Panc1 (cell line): ENCODE measurements at regions not wholly inside any gene's neighbourhood (a gene's known extent, or its start where the extent isn't known, plus 50 kb on each side); places are given as distances from the start of the nearest gene placed in this dataset.

Experiments used
- ATAC-seq: fragments of 200-7000 bp; cut with Tn5 transposase; 2 replicates; pipeline ENCODE4 v1.9.1; 2020; ENCODE audit warnings: mild to moderate bottlenecking, moderate library complexity
- BruUV-seq: library from RNA; stranded (reverse); fragments of 400-500 nt; replicated peaks from 2 replicates; lab custom pipeline; 2021; lab: Mats Ljungman, UMichigan
- CTCF ChIA-PET: fragments of 300-600 bp; sonication (Branson Sonifier 250); formaldehyde crosslinking; loops from one replicate; lab custom pipeline; 2022; ENCODE audit warnings: antibody characterized with exemption; lab: Charles Lee
- POLR2A ChIA-PET: fragments of 300-600 bp; sonication (Branson Sonifier 250); formaldehyde crosslinking; loops from one replicate; lab custom pipeline; 2022; ENCODE audit warnings: antibody characterized with exemption; lab: Charles Lee
- DNase-seq: peaks from one replicate; pipeline ENCODE4 v3.0.0-alpha.2; 2010; ENCODE audit warnings: low read depth, low spot score
- H3K27ac ChIP-seq: 2 replicates; pipeline ENCODE4 v1.5.1; 2011; ENCODE audit warnings: mild to moderate bottlenecking, low read length, inconsistent platforms
- H3K27me3 ChIP-seq: fragments of 200-500 bp; sonication (Bioruptor generic); 2 replicates; pipeline ENCODE4 v1.6.0; 2014; ENCODE audit warnings: low read length, inconsistent platforms; ENCODE audit not compliant: control insufficient read depth, insufficient read depth
- H3K36me3 ChIP-seq: fragments of 200-500 bp; sonication (Bioruptor generic); 2 replicates; pipeline ENCODE4 v1.5.1; 2014; ENCODE audit warnings: inconsistent platforms, mild to moderate bottlenecking, low read length, moderate library complexity; ENCODE audit not compliant: control insufficient read depth, insufficient read depth
- H3K4me1 ChIP-seq: 2 replicates; pipeline ENCODE4 v1.5.1; 2011; ENCODE audit warnings: inconsistent platforms, mild to moderate bottlenecking, low read length, moderate library complexity; ENCODE audit not compliant: control insufficient read depth, insufficient read depth
- H3K4me3 ChIP-seq, 2 experiments: 2 replicates each; pipeline ENCODE4 v1.5.1; 2011 to 2012; ENCODE audit warnings: low read depth in 2 of 2, low read length in 2 of 2, mild to moderate bottlenecking in 2 of 2, inconsistent platforms in 1 of 2, moderate library complexity in 1 of 2
- H3K9me3 ChIP-seq: fragments of 200-500 bp; sonication (Bioruptor generic); 2 replicates; pipeline ENCODE4 v1.5.1; 2014; ENCODE audit warnings: low read depth, mild to moderate bottlenecking, inconsistent platforms, low read length, moderate library complexity; ENCODE audit not compliant: control insufficient read depth, insufficient read depth
- POLR2AphosphoS5 ChIP-seq: IDR thresholded peaks from 2 replicates; pipeline ENCODE4 v1.6.1; 2012; ENCODE audit warnings: mild to moderate bottlenecking, low read depth, low read length, moderate library complexity
- SIN3A ChIP-seq: IDR thresholded peaks from 2 replicates; pipeline ENCODE4 v1.6.1; 2012; ENCODE audit warnings: low read depth, mild to moderate bottlenecking, low read length, moderate library complexity, borderline replicate concordance; ENCODE audit not compliant: insufficient read depth
- TCF7L2 ChIP-seq: IDR thresholded peaks from 2 replicates; pipeline ENCODE4 v1.6.1; 2011; ENCODE audit warnings: mild to moderate bottlenecking, low read depth, low read length, inconsistent platforms
- in situ Hi-C: cut with HindIII; loops from 2 replicates; pipeline ENCODE4 v1.10.0; 2016; ENCODE audit warnings: low sequenced_read_pairs, low pct_unique_long_range_greater_than_20kb
- intact Hi-C: fragments of 100-400 bp; cut with micrococcal nuclease; formaldehyde crosslinking; loops from one replicate; pipeline ENCODE4 v1.10.0; 2022; ENCODE audit not compliant: unreplicated experiment
- TF ChIP-seq, protein P1 (sequence below), 2 experiments: IDR thresholded peaks; 2 replicates each; pipeline ENCODE4 v1.6.1; 2011 to 2012; ENCODE audit warnings: low read depth in 2 of 2, control low read depth in 1 of 2, low read length in 1 of 2, mild to moderate bottlenecking in 1 of 2, moderate library complexity in 1 of 2; ENCODE audit not compliant: insufficient read depth in 1 of 2
- TF ChIP-seq, protein P2 (sequence below): fragments of 450-650 bp; IDR thresholded peaks from 2 replicates; pipeline ENCODE4 v1.5.1; 2017; ENCODE audit warnings: mild to moderate bottlenecking

DNA sequence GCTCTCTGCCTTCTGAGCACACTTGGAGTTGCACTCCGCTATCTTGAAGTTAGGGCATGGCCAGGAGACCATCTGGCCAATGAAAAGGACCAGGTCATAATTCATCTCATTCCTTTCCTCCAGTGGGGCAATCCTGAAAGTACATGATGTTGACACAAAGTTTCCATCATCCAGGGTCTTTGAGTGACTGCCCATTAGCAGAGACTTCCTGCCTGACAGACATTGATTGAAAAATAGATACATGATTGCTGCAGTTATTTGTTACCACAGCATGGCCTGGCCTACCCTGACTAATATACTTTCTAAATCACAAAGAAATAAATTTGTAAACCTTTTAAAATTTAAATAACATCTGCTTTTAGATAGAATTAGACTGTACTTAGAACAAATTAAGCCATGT, 50.0 kb upstream of the SCG2 start:
- TF ChIP-seq, protein P1, sequence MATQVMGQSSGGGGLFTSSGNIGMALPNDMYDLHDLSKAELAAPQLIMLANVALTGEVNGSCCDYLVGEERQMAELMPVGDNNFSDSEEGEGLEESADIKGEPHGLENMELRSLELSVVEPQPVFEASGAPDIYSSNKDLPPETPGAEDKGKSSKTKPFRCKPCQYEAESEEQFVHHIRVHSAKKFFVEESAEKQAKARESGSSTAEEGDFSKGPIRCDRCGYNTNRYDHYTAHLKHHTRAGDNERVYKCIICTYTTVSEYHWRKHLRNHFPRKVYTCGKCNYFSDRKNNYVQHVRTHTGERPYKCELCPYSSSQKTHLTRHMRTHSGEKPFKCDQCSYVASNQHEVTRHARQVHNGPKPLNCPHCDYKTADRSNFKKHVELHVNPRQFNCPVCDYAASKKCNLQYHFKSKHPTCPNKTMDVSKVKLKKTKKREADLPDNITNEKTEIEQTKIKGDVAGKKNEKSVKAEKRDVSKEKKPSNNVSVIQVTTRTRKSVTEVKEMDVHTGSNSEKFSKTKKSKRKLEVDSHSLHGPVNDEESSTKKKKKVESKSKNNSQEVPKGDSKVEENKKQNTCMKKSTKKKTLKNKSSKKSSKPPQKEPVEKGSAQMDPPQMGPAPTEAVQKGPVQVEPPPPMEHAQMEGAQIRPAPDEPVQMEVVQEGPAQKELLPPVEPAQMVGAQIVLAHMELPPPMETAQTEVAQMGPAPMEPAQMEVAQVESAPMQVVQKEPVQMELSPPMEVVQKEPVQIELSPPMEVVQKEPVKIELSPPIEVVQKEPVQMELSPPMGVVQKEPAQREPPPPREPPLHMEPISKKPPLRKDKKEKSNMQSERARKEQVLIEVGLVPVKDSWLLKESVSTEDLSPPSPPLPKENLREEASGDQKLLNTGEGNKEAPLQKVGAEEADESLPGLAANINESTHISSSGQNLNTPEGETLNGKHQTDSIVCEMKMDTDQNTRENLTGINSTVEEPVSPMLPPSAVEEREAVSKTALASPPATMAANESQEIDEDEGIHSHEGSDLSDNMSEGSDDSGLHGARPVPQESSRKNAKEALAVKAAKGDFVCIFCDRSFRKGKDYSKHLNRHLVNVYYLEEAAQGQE (IDR thresholded peaks at IDR 0.05; ENCODE audit: insufficient read depth in 1 of 2, low read depth in 2 of 2, low read length in 1 of 2): no peak
- no peak for TF ChIP-seq SIN3A
- TF ChIP-seq POLR2AphosphoS5: no peak
- TF ChIP-seq, protein P2, sequence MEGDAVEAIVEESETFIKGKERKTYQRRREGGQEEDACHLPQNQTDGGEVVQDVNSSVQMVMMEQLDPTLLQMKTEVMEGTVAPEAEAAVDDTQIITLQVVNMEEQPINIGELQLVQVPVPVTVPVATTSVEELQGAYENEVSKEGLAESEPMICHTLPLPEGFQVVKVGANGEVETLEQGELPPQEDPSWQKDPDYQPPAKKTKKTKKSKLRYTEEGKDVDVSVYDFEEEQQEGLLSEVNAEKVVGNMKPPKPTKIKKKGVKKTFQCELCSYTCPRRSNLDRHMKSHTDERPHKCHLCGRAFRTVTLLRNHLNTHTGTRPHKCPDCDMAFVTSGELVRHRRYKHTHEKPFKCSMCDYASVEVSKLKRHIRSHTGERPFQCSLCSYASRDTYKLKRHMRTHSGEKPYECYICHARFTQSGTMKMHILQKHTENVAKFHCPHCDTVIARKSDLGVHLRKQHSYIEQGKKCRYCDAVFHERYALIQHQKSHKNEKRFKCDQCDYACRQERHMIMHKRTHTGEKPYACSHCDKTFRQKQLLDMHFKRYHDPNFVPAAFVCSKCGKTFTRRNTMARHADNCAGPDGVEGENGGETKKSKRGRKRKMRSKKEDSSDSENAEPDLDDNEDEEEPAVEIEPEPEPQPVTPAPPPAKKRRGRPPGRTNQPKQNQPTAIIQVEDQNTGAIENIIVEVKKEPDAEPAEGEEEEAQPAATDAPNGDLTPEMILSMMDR: no peak
- no peak for TF ChIP-seq TCF7L2
- intact Hi-C loops (no loop called here), in situ Hi-C loops (no loop called here)
- Histone ChIP-seq H3K4me3 (no peak overlapping the region), H3K27ac (no peak overlapping the region), H3K9me3 (no peaks in the 10 kb centered on the region), H3K4me1 (no peaks in the 10 kb centered on the region), H3K27me3 (no peaks in the 10 kb centered on the region), H3K36me3 (no peaks in the 10 kb centered on the region)
- ChIA-PET POLR2A (interaction anchor here (0.5 kb wide), 1 partner anchor 244 kb away, joined by 5 read pairs; no protein-coding TSS in a partner anchor), CTCF (no interaction called here)
- BruUV-seq: no TSS peak
- DNase-seq: no peak
- no peak for ATAC-seq
